AG09309 (cell line): ENCODE measurements at regions not wholly inside any gene's neighbourhood (a gene's known extent, or its start where the extent isn't known, plus 50 kb on each side); places are given as distances from the start of the nearest gene placed in this dataset.
"Not testable (repeated sequence)": the region's sequence is repeated elsewhere in the genome, so short reads cannot be mapped to it uniquely, and the experiment has no call there.

Experiments used
- DNase-seq: peaks from one replicate; pipeline ENCODE4 v3.0.0-alpha.2; 2010; ENCODE audit warnings: low read depth
- H3K4me3 ChIP-seq: 2 replicates; pipeline ENCODE4 v1.5.1; 2011; ENCODE audit warnings: mild to moderate bottlenecking, low read depth, low read length, moderate library complexity; ENCODE audit not compliant: control insufficient read depth
- TF ChIP-seq, protein P1 (sequence below): IDR thresholded peaks from 2 replicates; pipeline ENCODE4 v1.5.1; 2011; ENCODE audit warnings: mild to moderate bottlenecking, low read depth, low read length, inconsistent platforms; ENCODE audit not compliant: insufficient read depth, control insufficient read depth; ENCODE audit errors: missing control alignments

DNA sequence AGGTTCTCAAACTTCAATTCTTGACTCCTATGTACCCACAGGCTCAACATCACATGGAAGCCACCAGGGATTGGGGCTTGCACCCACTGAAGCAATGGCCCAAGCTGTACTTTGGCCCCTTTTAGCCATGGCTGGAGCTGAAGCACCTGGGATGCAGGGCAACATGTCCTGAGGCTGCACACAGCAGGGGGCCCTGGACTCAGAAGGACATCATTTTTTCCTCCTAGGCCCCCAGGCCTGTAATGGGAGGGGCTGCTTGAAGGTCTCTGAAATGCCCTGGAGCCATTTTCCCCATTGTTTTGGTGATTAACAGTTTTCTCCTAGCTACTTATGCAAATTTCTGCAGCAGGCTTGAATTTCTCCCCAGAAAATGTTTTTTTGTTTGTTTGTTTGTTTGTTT lies 465.1 kb upstream of the PCDH10 start:
- no peak for DNase-seq
- no peak overlapping the region for H3K4me3 ChIP-seq
- TF ChIP-seq, protein P1, sequence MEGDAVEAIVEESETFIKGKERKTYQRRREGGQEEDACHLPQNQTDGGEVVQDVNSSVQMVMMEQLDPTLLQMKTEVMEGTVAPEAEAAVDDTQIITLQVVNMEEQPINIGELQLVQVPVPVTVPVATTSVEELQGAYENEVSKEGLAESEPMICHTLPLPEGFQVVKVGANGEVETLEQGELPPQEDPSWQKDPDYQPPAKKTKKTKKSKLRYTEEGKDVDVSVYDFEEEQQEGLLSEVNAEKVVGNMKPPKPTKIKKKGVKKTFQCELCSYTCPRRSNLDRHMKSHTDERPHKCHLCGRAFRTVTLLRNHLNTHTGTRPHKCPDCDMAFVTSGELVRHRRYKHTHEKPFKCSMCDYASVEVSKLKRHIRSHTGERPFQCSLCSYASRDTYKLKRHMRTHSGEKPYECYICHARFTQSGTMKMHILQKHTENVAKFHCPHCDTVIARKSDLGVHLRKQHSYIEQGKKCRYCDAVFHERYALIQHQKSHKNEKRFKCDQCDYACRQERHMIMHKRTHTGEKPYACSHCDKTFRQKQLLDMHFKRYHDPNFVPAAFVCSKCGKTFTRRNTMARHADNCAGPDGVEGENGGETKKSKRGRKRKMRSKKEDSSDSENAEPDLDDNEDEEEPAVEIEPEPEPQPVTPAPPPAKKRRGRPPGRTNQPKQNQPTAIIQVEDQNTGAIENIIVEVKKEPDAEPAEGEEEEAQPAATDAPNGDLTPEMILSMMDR, result no peak

DNA sequence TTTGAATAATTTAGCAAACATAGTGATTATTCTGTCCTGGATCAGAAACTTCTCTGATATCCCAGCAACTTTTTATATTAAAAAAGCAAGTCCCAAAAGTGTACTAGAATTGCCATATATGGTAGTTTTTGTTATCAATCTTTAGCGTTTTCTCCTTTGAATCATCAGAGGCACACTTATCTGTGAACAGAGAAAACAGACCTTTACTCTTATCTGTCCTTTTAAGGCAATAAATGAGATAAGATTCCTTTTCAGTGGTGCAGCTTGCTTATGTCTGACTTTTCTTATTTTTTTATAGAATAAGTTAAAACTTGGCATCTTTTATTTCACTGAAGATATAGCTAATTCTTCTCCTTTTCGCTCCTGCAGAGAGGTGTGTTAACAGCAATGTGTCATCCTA lies 458.1 kb upstream of the PCDH10 start:
- no peak overlapping the region for H3K4me3 ChIP-seq
- DNase-seq, result no peak
- TF ChIP-seq, protein P1, result no peak

DNA sequence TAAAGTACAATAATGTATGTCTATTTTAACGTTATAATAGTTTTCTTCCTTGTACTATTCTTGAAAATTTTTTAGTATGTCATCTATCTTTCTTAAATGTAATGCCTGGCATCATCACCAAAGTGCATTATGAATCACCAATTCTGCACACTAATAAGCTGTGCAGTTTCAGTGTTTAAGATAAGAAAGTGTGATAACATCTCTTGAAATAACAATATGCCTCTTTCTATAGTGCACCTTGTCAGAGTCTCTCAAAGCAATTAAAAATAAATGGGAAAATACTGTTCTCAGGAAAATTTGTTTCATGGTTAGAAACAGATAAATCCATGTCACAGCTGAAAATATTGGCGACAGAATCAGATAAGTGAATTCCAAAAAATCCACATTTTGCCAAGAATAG lies 457.4 kb upstream of the PCDH10 start:
- H3K4me3 ChIP-seq, result no peak overlapping the region
- TF ChIP-seq, protein P1, result no peak
- DNase-seq, result no peak

DNA sequence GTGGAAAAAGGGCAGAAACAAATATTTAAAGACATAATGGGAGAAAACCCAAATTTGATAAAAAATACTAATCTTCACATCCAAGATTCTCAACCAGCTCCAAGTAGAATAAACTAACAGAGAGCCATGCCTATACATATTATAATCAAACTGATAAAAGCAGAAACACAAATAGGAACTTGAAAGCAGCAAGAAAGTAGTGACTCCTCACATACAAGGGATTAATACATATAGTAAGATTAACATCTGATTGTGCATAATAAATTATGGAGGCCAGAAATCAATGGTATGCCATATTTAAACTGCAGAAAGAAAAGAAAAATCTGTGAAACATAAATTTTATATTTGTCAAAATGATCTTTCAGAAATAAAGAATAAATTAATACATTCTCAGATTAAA lies 454.3 kb upstream of the PCDH10 start:
- no peak overlapping the region for H3K4me3 ChIP-seq
- TF ChIP-seq, protein P1, result no peak
- no peak for DNase-seq

DNA sequence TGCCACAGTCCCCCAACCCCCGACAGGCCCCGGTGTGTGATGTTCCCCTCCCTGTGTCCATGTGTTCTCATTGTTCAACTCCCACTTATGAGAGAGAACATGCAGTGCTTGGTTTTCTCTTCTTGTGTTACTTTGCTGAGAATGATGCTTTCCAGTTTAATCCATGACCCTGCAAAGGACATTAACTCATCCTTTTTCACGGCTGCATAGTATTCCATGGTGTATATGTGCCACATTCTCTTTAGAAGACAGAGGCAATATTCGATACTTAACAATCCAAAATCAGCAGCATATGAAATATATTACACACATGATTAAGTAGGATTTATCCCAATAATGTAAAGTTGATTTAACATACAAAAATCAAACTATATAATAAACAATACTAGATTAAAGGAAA lies 451.6 kb upstream of the PCDH10 start:
- DNase-seq, H3K4me3 ChIP-seq: not testable (repeated sequence)

GRCh38 chr4:132707955-132708354 lies 441.1 kb upstream of the PCDH10 start:
- TF ChIP-seq, protein P1, result no peak
- no peak overlapping the region for H3K4me3 ChIP-seq
- DNase-seq, result no peak

- TF ChIP-seq, protein P1, result no peak
These were observed 440.0 kb upstream of the PCDH10 start for GRCh38 chr4:132709056-132709455.

More at GRCh38 chr4:132709056-132709455, 440.0 kb upstream of the PCDH10 start:
- DNase-seq, result no peak
- no peak overlapping the region for H3K4me3 ChIP-seq
